ENCODE measurements at regions not wholly inside any gene's neighbourhood (a gene's known extent, or its start where the extent isn't known, plus 50 kb on each side); places are given as distances from the start of the nearest gene placed in this dataset.

GRCh38 chr13:50080911-50081678, 65.9 kb downstream of the KCNRG start:
- 0 out of 2 replicates have a peak, but pooled peaks cover 1% of the 10 kb centered on the region for H3K27me3 ChIP-seq (ENCODE audit: control insufficient read depth, insufficient read depth, low read length)
- H3K4me3 ChIP-seq (ENCODE audit: low read length): peak overlapping the region; percentile 58
- no peaks in the 10 kb centered on the region for H3K4me1 ChIP-seq (ENCODE audit: control insufficient read depth, insufficient read depth, low read length)
- no peak for DNase-seq (ENCODE audit: low read depth, low spot score)
- no CpG with 5 or more reads among the region's 67 CpGs for WGBS (ENCODE audit: insufficient coverage, insufficient read length)
- no peaks in the 10 kb centered on the region for H3K36me3 ChIP-seq (ENCODE audit: control insufficient read depth, insufficient read depth, low read length)
- H3K9me3 ChIP-seq (ENCODE audit: control insufficient read depth, insufficient read depth, low read length): no peaks in the 10 kb centered on the region
- H3K27ac ChIP-seq (ENCODE audit: low read length): no peak overlapping the region

GRCh38 chr13:50081679-50082425, 66.6 kb downstream of the KCNRG start:
- Histone ChIP-seq H3K36me3 (ENCODE audit: control insufficient read depth, insufficient read depth, low read length) (no peaks in the 10 kb centered on the region), H3K4me1 (ENCODE audit: control insufficient read depth, insufficient read depth, low read length) (no peaks in the 10 kb centered on the region)
- WGBS (ENCODE audit: insufficient coverage, insufficient read length): no CpG with 5 or more reads among the region's 49 CpGs

GRCh38 chr13:50082426-50083281, 67.4 kb downstream of the KCNRG start:
- H3K9me3 ChIP-seq (ENCODE audit: control insufficient read depth, insufficient read depth, low read length): no peaks in the 10 kb centered on the region
- DNase-seq (ENCODE audit: low read depth, low spot score): peak; percentile 39
- 0 out of 2 replicates have a peak, but pooled peaks cover 1% of the 10 kb centered on the region for H3K27me3 ChIP-seq (ENCODE audit: control insufficient read depth, insufficient read depth, low read length)
- WGBS (ENCODE audit: insufficient coverage, insufficient read length): no CpG with 5 or more reads among the region's 28 CpGs
- peak overlapping the region; percentile 50; the same call in 1 of the 2 replicates for H3K4me3 ChIP-seq (ENCODE audit: low read length)
- no peaks in the 10 kb centered on the region for H3K36me3 ChIP-seq (ENCODE audit: control insufficient read depth, insufficient read depth, low read length)
- H3K27ac ChIP-seq (ENCODE audit: low read length): no peak overlapping the region
- no peaks in the 10 kb centered on the region for H3K4me1 ChIP-seq (ENCODE audit: control insufficient read depth, insufficient read depth, low read length)

More at GRCh38 chr13:50081679-50082425, 66.6 kb downstream of the KCNRG start:
- Histone ChIP-seq H3K4me3 (ENCODE audit: low read length) (peak overlapping the region; percentile 58), H3K27ac (ENCODE audit: low read length) (no peak overlapping the region), H3K9me3 (ENCODE audit: control insufficient read depth, insufficient read depth, low read length) (no peaks in the 10 kb centered on the region), H3K27me3 (ENCODE audit: control insufficient read depth, insufficient read depth, low read length) (0 out of 2 replicates have a peak, but pooled peaks cover 1% of the 10 kb centered on the region)
- DNase-seq (ENCODE audit: low read depth, low spot score): peak; percentile 95

GRCh38 chr13:50085063-50085462, 69.8 kb downstream of the KCNRG start:
- Histone ChIP-seq H3K36me3 (ENCODE audit: control insufficient read depth, insufficient read depth, low read length) (no peaks in the 10 kb centered on the region), H3K27ac (ENCODE audit: low read length) (no peak overlapping the region), H3K4me3 (ENCODE audit: low read length) (no peak overlapping the region), H3K27me3 (ENCODE audit: control insufficient read depth, insufficient read depth, low read length) (0 out of 2 replicates have a peak, but pooled peaks cover 1% of the 10 kb centered on the region), H3K9me3 (ENCODE audit: control insufficient read depth, insufficient read depth, low read length) (no peaks in the 10 kb centered on the region), H3K4me1 (ENCODE audit: control insufficient read depth, insufficient read depth, low read length) (no peaks in the 10 kb centered on the region)
- DNase-seq (ENCODE audit: low read depth, low spot score): no peak
- no CpG with 5 or more reads among the region's 4 CpGs for WGBS (ENCODE audit: insufficient coverage, insufficient read length)

- no CpG with 5 or more reads among the region's 1 CpG for WGBS (ENCODE audit: insufficient coverage, insufficient read length)
- H3K36me3 ChIP-seq (ENCODE audit: control insufficient read depth, insufficient read depth, low read length): no peaks in the 10 kb centered on the region
Observed at GRCh38 chr13:50089633-50090032, 74.4 kb downstream of the KCNRG start.

GRCh38 chr13:50090211-50090610, 75.0 kb downstream of the KCNRG start:
- no CpG with 5 or more reads among the region's 5 CpGs for WGBS (ENCODE audit: insufficient coverage, insufficient read length)

More at GRCh38 chr13:50089633-50090032, 74.4 kb downstream of the KCNRG start:
- H3K4me1 ChIP-seq (ENCODE audit: control insufficient read depth, insufficient read depth, low read length): no peaks in the 10 kb centered on the region
- no peak overlapping the region for H3K27ac ChIP-seq (ENCODE audit: low read length)
- DNase-seq (ENCODE audit: low read depth, low spot score): no peak
- H3K9me3 ChIP-seq (ENCODE audit: control insufficient read depth, insufficient read depth, low read length): no peaks in the 10 kb centered on the region
- no peaks in the 10 kb centered on the region for H3K27me3 ChIP-seq (ENCODE audit: control insufficient read depth, insufficient read depth, low read length)
- no peak overlapping the region for H3K4me3 ChIP-seq (ENCODE audit: low read length)

GRCh38 chr13:50094615-50095293, 79.5 kb downstream of the KCNRG start:
- Histone ChIP-seq H3K27ac (ENCODE audit: low read length) (no peak overlapping the region), H3K36me3 (ENCODE audit: control insufficient read depth, insufficient read depth, low read length) (no peaks in the 10 kb centered on the region; the same call in 1 of the 2 replicates), H3K4me1 (ENCODE audit: control insufficient read depth, insufficient read depth, low read length) (no peaks in the 10 kb centered on the region), H3K9me3 (ENCODE audit: control insufficient read depth, insufficient read depth, low read length) (no peaks in the 10 kb centered on the region), H3K4me3 (ENCODE audit: low read length) (no peak overlapping the region), H3K27me3 (ENCODE audit: control insufficient read depth, insufficient read depth, low read length) (no peaks in the 10 kb centered on the region)
- no peak for DNase-seq (ENCODE audit: low read depth, low spot score)

More at GRCh38 chr13:50090211-50090610, 75.0 kb downstream of the KCNRG start:
- H3K9me3 ChIP-seq (ENCODE audit: control insufficient read depth, insufficient read depth, low read length): no peaks in the 10 kb centered on the region
- no peaks in the 10 kb centered on the region for H3K4me1 ChIP-seq (ENCODE audit: control insufficient read depth, insufficient read depth, low read length)
- DNase-seq (ENCODE audit: low read depth, low spot score): no peak
- H3K27ac ChIP-seq (ENCODE audit: low read length): no peak overlapping the region
- no peak overlapping the region for H3K4me3 ChIP-seq (ENCODE audit: low read length)
- H3K27me3 ChIP-seq (ENCODE audit: control insufficient read depth, insufficient read depth, low read length): no peaks in the 10 kb centered on the region
- H3K36me3 ChIP-seq (ENCODE audit: control insufficient read depth, insufficient read depth, low read length): no peaks in the 10 kb centered on the region

GRCh38 chr13:50098693-50099092, 83.4 kb downstream of the KCNRG start:
- Histone ChIP-seq H3K4me3 (ENCODE audit: low read length) (no peak overlapping the region), H3K9me3 (ENCODE audit: control insufficient read depth, insufficient read depth, low read length) (no peaks in the 10 kb centered on the region), H3K4me1 (ENCODE audit: control insufficient read depth, insufficient read depth, low read length) (no peaks in the 10 kb centered on the region), H3K27me3 (ENCODE audit: control insufficient read depth, insufficient read depth, low read length) (no peaks in the 10 kb centered on the region), H3K36me3 (ENCODE audit: control insufficient read depth, insufficient read depth, low read length) (no peaks in the 10 kb centered on the region; the same call in 1 of the 2 replicates), H3K27ac (ENCODE audit: low read length) (no peak overlapping the region)
- no peak for DNase-seq (ENCODE audit: low read depth, low spot score)
- no CpG with 5 or more reads among the region's 1 CpG for WGBS (ENCODE audit: insufficient coverage, insufficient read length)

- no peaks in the 10 kb centered on the region for H3K4me1 ChIP-seq (ENCODE audit: control insufficient read depth, insufficient read depth, low read length)
- H3K4me3 ChIP-seq (ENCODE audit: low read length): no peak overlapping the region
- H3K9me3 ChIP-seq (ENCODE audit: control insufficient read depth, insufficient read depth, low read length): no peaks in the 10 kb centered on the region
- H3K27me3 ChIP-seq (ENCODE audit: control insufficient read depth, insufficient read depth, low read length): no peaks in the 10 kb centered on the region
- no peaks in the 10 kb centered on the region; the same call in 1 of the 2 replicates for H3K36me3 ChIP-seq (ENCODE audit: control insufficient read depth, insufficient read depth, low read length)
- no peak for DNase-seq (ENCODE audit: low read depth, low spot score)
- no peak overlapping the region for H3K27ac ChIP-seq (ENCODE audit: low read length)
Observed at GRCh38 chr13:50099473-50099872, 84.2 kb downstream of the KCNRG start.

- Histone ChIP-seq H3K27ac (ENCODE audit: low read length) (no peak overlapping the region), H3K36me3 (ENCODE audit: control insufficient read depth, insufficient read depth, low read length) (no peaks in the 10 kb centered on the region; the same call in 1 of the 2 replicates), H3K4me1 (ENCODE audit: control insufficient read depth, insufficient read depth, low read length) (no peaks in the 10 kb centered on the region), H3K4me3 (ENCODE audit: low read length) (no peak overlapping the region), H3K27me3 (ENCODE audit: control insufficient read depth, insufficient read depth, low read length) (no peaks in the 10 kb centered on the region), H3K9me3 (ENCODE audit: control insufficient read depth, insufficient read depth, low read length) (no peaks in the 10 kb centered on the region)
- DNase-seq (ENCODE audit: low read depth, low spot score): no peak
Observed at GRCh38 chr13:50101590-50101989, 86.3 kb downstream of the KCNRG start.

Data from iPS DF 6.9 (cell line).